ENCODE measurements at regions not wholly inside any gene's neighbourhood (a gene's known extent, or its start where the extent isn't known, plus 50 kb on each side); places are given as distances from the start of the nearest gene placed in this dataset.
"Not testable (repeated sequence)": the region's sequence is repeated elsewhere in the genome, so short reads cannot be mapped to it uniquely, and the experiment has no call there.

DNA sequence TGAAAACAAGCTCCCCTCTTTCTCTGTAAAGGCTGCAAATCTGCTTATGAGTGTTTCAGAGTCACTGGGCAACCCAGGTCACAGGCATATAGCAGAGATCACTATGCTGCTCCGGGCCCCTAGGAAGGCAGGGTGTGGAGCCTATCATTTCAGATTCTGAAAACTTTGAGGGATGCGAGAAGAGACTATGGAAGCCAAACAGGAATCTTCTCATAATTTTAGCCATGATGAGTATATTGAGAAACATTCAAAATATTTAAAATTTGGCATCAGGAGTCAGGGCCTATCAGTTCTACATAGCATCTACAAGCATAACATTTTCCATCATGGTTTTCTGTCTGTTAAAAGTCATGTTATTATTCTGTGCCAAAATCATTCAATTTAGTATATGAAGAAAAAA, 61.7 kb upstream of the ATXN3L start:
- no peaks in the 10 kb centered on the region for H3K9me2 ChIP-seq (replicated peaks; ENCODE audit: insufficient read depth, low read length)
- H2AFZ ChIP-seq (ENCODE audit: low read length): no peak overlapping the region
- H4K20me1 ChIP-seq (ENCODE audit: insufficient read depth, low read depth, low read length): no peaks in the 10 kb centered on the region
- H3K27ac ChIP-seq (ENCODE audit: low read length): no peak overlapping the region
- DNase-seq: no peak
- H3K9ac ChIP-seq (ENCODE audit: low read length): no peak overlapping the region
- H3K36me3 ChIP-seq (ENCODE audit: insufficient read depth, low read length): no peaks in the 10 kb centered on the region
- no peaks in the 10 kb centered on the region for H3K27me3 ChIP-seq (ENCODE audit: low read length)
- peaks cover 14% of the 10 kb centered on the region for H3K4me1 ChIP-seq (ENCODE audit: low read length)
- no peaks in the 10 kb centered on the region for H3K9me3 ChIP-seq (ENCODE audit: low read length)
- H3K4me3 ChIP-seq (ENCODE audit: low read length): no peak overlapping the region
- H3K4me2 ChIP-seq (ENCODE audit: low read depth, low read length, poor library complexity, severe bottlenecking): no peak overlapping the region
- no peaks in the 10 kb centered on the region for H3K79me2 ChIP-seq (ENCODE audit: low read length)

DNA sequence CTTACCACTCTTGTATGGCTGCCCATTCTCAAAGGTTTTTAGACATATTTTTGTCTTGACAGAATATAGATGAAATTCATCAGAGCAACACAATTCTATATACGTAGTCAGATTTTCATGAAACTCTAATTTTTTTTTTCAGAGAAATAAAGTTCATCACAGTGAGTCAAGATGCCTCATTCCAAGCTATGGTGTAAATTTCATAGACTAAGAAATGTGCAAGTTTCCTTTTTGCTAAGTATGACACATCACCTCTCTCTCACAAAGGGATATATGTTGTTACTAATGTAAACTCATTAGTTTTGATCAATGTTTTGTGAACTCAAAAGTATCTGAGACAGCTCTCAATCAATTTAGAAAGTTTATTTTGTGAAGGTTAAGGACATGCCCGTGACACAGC, 60.4 kb upstream of the ATXN3L start:
- DNase-seq: no peak

DNA sequence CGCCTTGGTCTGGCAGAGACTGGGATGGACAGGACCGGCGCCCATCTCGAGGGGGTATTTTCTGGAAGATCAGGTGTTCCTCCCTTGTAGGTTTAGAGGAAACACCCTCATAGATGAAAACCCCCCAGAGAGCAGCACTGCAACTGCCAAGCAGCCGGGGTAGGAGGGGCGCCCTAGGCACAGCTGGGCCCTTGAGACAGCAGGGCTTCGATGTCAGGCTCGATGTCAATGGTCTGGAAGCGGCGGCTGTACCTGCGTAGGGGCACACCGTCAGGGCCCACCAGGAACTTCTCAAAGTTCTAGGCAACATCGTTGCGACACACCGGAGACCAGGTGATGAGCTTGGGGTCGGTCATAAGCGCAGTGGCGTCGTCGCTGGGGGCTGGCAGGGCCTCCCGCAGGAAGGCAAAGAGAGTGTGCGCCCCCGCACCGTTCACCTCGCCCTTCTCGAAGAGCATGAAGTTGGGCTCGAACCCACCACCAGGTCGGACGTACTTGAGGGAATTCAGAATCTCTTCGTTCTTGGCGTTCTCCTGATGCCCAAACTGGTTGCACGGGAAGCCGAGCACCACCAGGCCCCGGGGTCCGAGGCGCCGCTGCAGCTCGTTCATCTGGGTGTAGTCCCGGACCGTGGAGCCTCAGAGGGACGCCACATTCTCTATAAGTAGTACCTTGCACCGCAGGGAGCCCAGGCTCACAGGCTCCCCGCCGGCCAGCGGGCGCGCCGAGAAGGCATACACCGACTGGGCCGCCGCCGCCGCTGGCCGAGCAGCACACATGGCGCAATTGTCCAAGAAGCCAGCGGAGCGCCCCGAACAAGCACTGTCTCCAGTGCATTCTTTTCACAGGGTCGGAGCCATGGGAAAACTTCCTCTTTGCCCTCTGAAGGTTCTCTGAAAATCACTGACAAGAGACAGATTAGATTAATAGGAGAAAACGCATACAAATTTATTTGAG, 59.0 kb upstream of the ATXN3L start:
- H2AFZ ChIP-seq (ENCODE audit: low read length); H3K9ac ChIP-seq (ENCODE audit: low read length); H3K27ac ChIP-seq (ENCODE audit: low read length); H3K9me2 ChIP-seq (replicated peaks; ENCODE audit: insufficient read depth, low read length); H4K20me1 ChIP-seq (ENCODE audit: insufficient read depth, low read depth, low read length); H3K79me2 ChIP-seq (ENCODE audit: low read length); H3K4me2 ChIP-seq (ENCODE audit: low read depth, low read length, poor library complexity, severe bottlenecking); H3K4me1 ChIP-seq (ENCODE audit: low read length); H3K4me3 ChIP-seq (ENCODE audit: low read length); H3K36me3 ChIP-seq (ENCODE audit: insufficient read depth, low read length); DNase-seq; H3K27me3 ChIP-seq (ENCODE audit: low read length); H3K9me3 ChIP-seq (ENCODE audit: low read length): not testable (repeated sequence)

More for the DNA sequence above, 60.4 kb upstream of the ATXN3L start:
- no peak overlapping the region for H3K4me3 ChIP-seq (ENCODE audit: low read length)
- H2AFZ ChIP-seq (ENCODE audit: low read length): no peak overlapping the region
- no peaks in the 10 kb centered on the region for H3K9me3 ChIP-seq (ENCODE audit: low read length)
- H3K4me1 ChIP-seq (ENCODE audit: low read length): peaks cover 14% of the 10 kb centered on the region
- H3K27ac ChIP-seq (ENCODE audit: low read length): no peak overlapping the region
- H4K20me1 ChIP-seq (ENCODE audit: insufficient read depth, low read depth, low read length): no peaks in the 10 kb centered on the region
- no peaks in the 10 kb centered on the region for H3K79me2 ChIP-seq (ENCODE audit: low read length)
- H3K27me3 ChIP-seq (ENCODE audit: low read length): no peaks in the 10 kb centered on the region
- no peak overlapping the region for H3K4me2 ChIP-seq (ENCODE audit: low read depth, low read length, poor library complexity, severe bottlenecking)
- H3K36me3 ChIP-seq (ENCODE audit: insufficient read depth, low read length): no peaks in the 10 kb centered on the region
- no peaks in the 10 kb centered on the region for H3K9me2 ChIP-seq (replicated peaks; ENCODE audit: insufficient read depth, low read length)
- no peak overlapping the region for H3K9ac ChIP-seq (ENCODE audit: low read length)

DNA sequence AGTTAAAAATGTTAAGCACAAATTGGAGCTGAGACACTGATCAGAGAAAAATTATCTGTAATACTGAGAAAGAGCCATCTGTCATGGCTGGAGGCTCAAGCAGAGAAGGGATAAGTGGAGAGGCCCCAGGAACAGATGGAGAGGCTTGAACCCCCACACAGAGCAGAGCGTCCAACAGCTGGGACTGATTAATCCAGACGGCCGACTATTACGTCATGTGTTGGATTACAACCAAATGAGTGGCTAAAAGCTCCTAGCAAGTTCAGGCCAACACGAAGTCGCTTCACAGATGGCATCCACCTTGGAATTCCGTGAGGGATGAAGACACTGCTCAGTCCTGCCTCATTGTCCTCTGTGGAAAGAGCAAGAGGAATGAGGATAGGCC, 57.7 kb upstream of the ATXN3L start:
- no peak overlapping the region for H3K9ac ChIP-seq (ENCODE audit: low read length)
- H3K27ac ChIP-seq (ENCODE audit: low read length): no peak overlapping the region
- H3K4me2 ChIP-seq (ENCODE audit: low read depth, low read length, poor library complexity, severe bottlenecking): no peak overlapping the region
- no peaks in the 10 kb centered on the region for H3K9me3 ChIP-seq (ENCODE audit: low read length)
- H3K79me2 ChIP-seq (ENCODE audit: low read length): no peaks in the 10 kb centered on the region
- no peaks in the 10 kb centered on the region for H4K20me1 ChIP-seq (ENCODE audit: insufficient read depth, low read depth, low read length)
- no peak for DNase-seq
- H3K4me1 ChIP-seq (ENCODE audit: low read length): no peaks in the 10 kb centered on the region
- H2AFZ ChIP-seq (ENCODE audit: low read length): no peak overlapping the region
- no peaks in the 10 kb centered on the region for H3K36me3 ChIP-seq (ENCODE audit: insufficient read depth, low read length)
- no peaks in the 10 kb centered on the region for H3K9me2 ChIP-seq (replicated peaks; ENCODE audit: insufficient read depth, low read length)
- no peak overlapping the region for H3K4me3 ChIP-seq (ENCODE audit: low read length)
- no peaks in the 10 kb centered on the region for H3K27me3 ChIP-seq (ENCODE audit: low read length)

GRCh38 chrX:13376857-13377549, 57.1 kb upstream of the ATXN3L start:
- Histone ChIP-seq H3K9me3 (ENCODE audit: low read length) (no peaks in the 10 kb centered on the region), H3K4me1 (ENCODE audit: low read length) (no peaks in the 10 kb centered on the region), H3K27ac (ENCODE audit: low read length) (no peak overlapping the region), H3K36me3 (ENCODE audit: insufficient read depth, low read length) (no peaks in the 10 kb centered on the region), H3K79me2 (ENCODE audit: low read length) (no peaks in the 10 kb centered on the region), H4K20me1 (ENCODE audit: insufficient read depth, low read depth, low read length) (no peaks in the 10 kb centered on the region), H3K4me3 (ENCODE audit: low read length) (no peak overlapping the region), H3K27me3 (ENCODE audit: low read length) (no peaks in the 10 kb centered on the region), H3K4me2 (ENCODE audit: low read depth, low read length, poor library complexity, severe bottlenecking) (no peak overlapping the region), H3K9ac (ENCODE audit: low read length) (no peak overlapping the region), H3K9me2 (replicated peaks; ENCODE audit: insufficient read depth, low read length) (no peaks in the 10 kb centered on the region), H2AFZ (ENCODE audit: low read length) (no peak overlapping the region)
- no peak for DNase-seq

DNA sequence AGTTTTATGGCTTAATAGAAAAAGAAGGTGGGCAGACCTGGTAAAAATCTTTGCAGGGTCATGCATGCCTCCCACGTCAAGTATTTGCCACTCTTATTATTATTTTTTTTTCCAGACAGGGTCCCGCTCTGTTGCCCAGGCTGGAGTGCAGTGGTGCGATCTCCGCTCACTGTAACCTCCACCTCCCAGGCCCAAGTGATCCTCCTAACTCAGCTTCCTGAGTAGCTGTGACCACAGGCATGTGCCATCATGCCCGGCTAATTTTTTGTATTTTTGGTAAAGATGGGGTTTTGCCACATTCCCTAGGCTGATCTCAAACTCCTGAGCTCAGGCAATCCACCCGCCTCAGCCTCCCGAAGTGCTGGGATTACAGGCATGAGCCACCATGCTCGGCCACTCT, 55.7 kb upstream of the ATXN3L start:
- H3K4me1 ChIP-seq (ENCODE audit: low read length); DNase-seq; H2AFZ ChIP-seq (ENCODE audit: low read length); H3K9ac ChIP-seq (ENCODE audit: low read length); H3K27ac ChIP-seq (ENCODE audit: low read length); H3K9me2 ChIP-seq (replicated peaks; ENCODE audit: insufficient read depth, low read length); H3K36me3 ChIP-seq (ENCODE audit: insufficient read depth, low read length); H3K9me3 ChIP-seq (ENCODE audit: low read length); H3K4me3 ChIP-seq (ENCODE audit: low read length); H4K20me1 ChIP-seq (ENCODE audit: insufficient read depth, low read depth, low read length); H3K79me2 ChIP-seq (ENCODE audit: low read length); H3K4me2 ChIP-seq (ENCODE audit: low read depth, low read length, poor library complexity, severe bottlenecking); H3K27me3 ChIP-seq (ENCODE audit: low read length): not testable (repeated sequence)

DNA sequence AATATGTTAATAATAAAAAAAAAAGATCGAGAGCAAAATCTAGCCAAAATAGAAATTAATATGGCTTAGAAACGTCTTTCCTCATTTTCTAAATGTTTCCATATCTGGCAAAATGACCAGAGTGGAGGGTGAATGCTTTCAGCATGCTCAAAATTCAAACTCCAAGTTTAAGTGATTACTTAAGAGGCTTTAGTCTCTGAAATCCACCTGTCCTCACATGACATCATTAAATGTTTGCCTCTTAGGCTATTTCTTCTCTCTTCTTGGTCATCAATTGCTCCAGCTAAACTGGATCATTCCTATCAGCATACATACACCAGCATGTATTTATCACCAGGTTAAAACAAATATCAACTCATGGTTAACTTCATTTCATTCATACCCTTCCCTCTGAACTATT, 54.5 kb upstream of the ATXN3L start:
- Histone ChIP-seq H3K4me1 (ENCODE audit: low read length) (no peaks in the 10 kb centered on the region), H3K9me2 (replicated peaks; ENCODE audit: insufficient read depth, low read length) (no peaks in the 10 kb centered on the region), H3K79me2 (ENCODE audit: low read length) (no peaks in the 10 kb centered on the region), H2AFZ (ENCODE audit: low read length) (no peak overlapping the region), H4K20me1 (ENCODE audit: insufficient read depth, low read depth, low read length) (no peaks in the 10 kb centered on the region), H3K9ac (ENCODE audit: low read length) (no peak overlapping the region), H3K4me3 (ENCODE audit: low read length) (no peak overlapping the region), H3K36me3 (ENCODE audit: insufficient read depth, low read length) (no peaks in the 10 kb centered on the region), H3K27me3 (ENCODE audit: low read length) (no peaks in the 10 kb centered on the region), H3K9me3 (ENCODE audit: low read length) (no peaks in the 10 kb centered on the region), H3K27ac (ENCODE audit: low read length) (no peak overlapping the region), H3K4me2 (ENCODE audit: low read depth, low read length, poor library complexity, severe bottlenecking) (no peak overlapping the region)
- no peak for DNase-seq

GRCh38 chrX:13373431-13374187, 53.8 kb upstream of the ATXN3L start:
- H3K9ac ChIP-seq (ENCODE audit: low read length): no peak overlapping the region
- no peak overlapping the region for H3K4me3 ChIP-seq (ENCODE audit: low read length)
- no peaks in the 10 kb centered on the region for H3K9me3 ChIP-seq (ENCODE audit: low read length)
- H2AFZ ChIP-seq (ENCODE audit: low read length): no peak overlapping the region
- H3K79me2 ChIP-seq (ENCODE audit: low read length): no peaks in the 10 kb centered on the region
- H3K27me3 ChIP-seq (ENCODE audit: low read length): no peaks in the 10 kb centered on the region
- H3K36me3 ChIP-seq (ENCODE audit: insufficient read depth, low read length): no peaks in the 10 kb centered on the region
- H3K4me2 ChIP-seq (ENCODE audit: low read depth, low read length, poor library complexity, severe bottlenecking): no peak overlapping the region
- H3K4me1 ChIP-seq (ENCODE audit: low read length): no peaks in the 10 kb centered on the region
- no peaks in the 10 kb centered on the region for H3K9me2 ChIP-seq (replicated peaks; ENCODE audit: insufficient read depth, low read length)
- no peaks in the 10 kb centered on the region for H4K20me1 ChIP-seq (ENCODE audit: insufficient read depth, low read depth, low read length)
- no peak for DNase-seq
- H3K27ac ChIP-seq (ENCODE audit: low read length): no peak overlapping the region
